Nephron progenitor cell (in vitro differentiated cells): ENCODE measurements at regions not wholly inside any gene's neighbourhood (a gene's known extent, or its start where the extent isn't known, plus 50 kb on each side); places are given as distances from the start of the nearest gene placed in this dataset.
"Not testable (repeated sequence)": the region's sequence is repeated elsewhere in the genome, so short reads cannot be mapped to it uniquely, and the experiment has no call there.

Experiments used
- DNase-seq: peaks from one replicate; pipeline ENCODE4 v3.0.0; 2021
- H3K27ac Mint-ChIP-seq: 2 replicates; pipeline ENCODE4 v1.8.0; 2021; ENCODE audit warnings: mild to moderate bottlenecking, moderate library complexity, mixed read lengths
- H3K27me3 Mint-ChIP-seq: 2 replicates; pipeline ENCODE4 v1.8.0; 2021; ENCODE audit warnings: mild to moderate bottlenecking, low read depth, mixed read lengths; ENCODE audit not compliant: poor library complexity
- H3K36me3 Mint-ChIP-seq: 2 replicates; pipeline ENCODE4 v1.8.0; 2021; ENCODE audit warnings: low read depth, mixed read lengths
- H3K4me1 Mint-ChIP-seq: 2 replicates; pipeline ENCODE4 v1.8.0; 2021; ENCODE audit warnings: mixed read lengths
- H3K4me3 Mint-ChIP-seq: 2 replicates; pipeline ENCODE4 v1.8.0; 2021; ENCODE audit warnings: mild to moderate bottlenecking, moderate library complexity, mixed read lengths
- H3K9me3 Mint-ChIP-seq: 2 replicates; pipeline ENCODE4 v1.8.0; 2021; ENCODE audit warnings: mild to moderate bottlenecking, moderate library complexity, mixed read lengths

GRCh38 chr7:45807832-45808231, 65.0 kb downstream of the CCDC201 start:
- not testable (repeated sequence) for H3K4me1 Mint-ChIP-seq, H3K36me3 Mint-ChIP-seq, H3K9me3 Mint-ChIP-seq

DNA sequence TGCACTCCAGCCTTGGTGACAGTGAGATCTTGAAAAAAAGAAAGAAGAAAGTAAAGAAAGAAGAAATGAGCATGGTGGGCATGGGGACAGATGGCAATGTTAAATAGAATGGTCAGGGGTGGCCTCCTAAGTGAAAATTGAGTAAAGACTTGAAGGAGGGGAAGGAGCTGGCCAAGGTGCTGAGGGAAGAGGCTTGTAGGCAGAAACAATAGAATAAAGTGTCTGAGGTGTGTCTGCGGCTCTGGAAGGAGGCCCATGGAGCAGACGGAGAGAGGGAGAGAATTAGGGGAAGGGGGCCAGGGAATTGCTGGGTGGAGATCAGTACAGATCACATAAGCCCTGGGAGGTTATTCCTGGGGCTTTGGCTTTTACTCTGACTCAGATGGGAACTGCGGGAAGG, 70.7 kb downstream of the CCDC201 start:
- H3K9me3 Mint-ChIP-seq, H3K36me3 Mint-ChIP-seq, H3K4me3 Mint-ChIP-seq, H3K27ac Mint-ChIP-seq, H3K27me3 Mint-ChIP-seq, H3K4me1 Mint-ChIP-seq: not testable (repeated sequence)
- DNase-seq: peak; percentile 34

More at GRCh38 chr7:45807832-45808231, 65.0 kb downstream of the CCDC201 start:
- not testable (repeated sequence) for DNase-seq, H3K27me3 Mint-ChIP-seq, H3K4me3 Mint-ChIP-seq, H3K27ac Mint-ChIP-seq

GRCh38 chr7:45797264-45797663, 75.6 kb downstream of the CCDC201 start:
- H3K4me3 Mint-ChIP-seq, H3K4me1 Mint-ChIP-seq, H3K9me3 Mint-ChIP-seq, DNase-seq, H3K27me3 Mint-ChIP-seq, H3K27ac Mint-ChIP-seq, H3K36me3 Mint-ChIP-seq: not testable (repeated sequence)

DNA sequence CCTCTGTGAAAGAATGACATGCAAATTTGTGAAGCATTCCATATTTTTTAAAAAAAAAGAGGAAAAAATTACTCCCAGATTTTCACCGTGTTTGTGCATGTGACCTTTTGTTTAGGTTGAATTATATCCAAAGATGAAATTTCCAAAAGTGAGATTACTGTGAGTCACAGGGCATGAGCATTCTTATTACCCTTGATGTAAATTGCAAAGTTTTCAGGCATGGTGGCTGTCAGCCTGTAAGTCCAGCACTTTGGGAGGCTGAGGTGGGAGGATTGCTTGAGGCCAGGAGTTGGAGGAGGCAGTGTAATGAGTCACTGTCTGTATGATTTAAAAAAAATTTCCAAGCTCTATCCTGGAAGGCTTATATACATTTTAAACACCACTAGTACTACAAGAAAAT, 83.2 kb downstream of the CCDC201 start:
- not testable (repeated sequence) for H3K36me3 Mint-ChIP-seq, H3K9me3 Mint-ChIP-seq, H3K27me3 Mint-ChIP-seq, H3K27ac Mint-ChIP-seq, H3K4me1 Mint-ChIP-seq, H3K4me3 Mint-ChIP-seq, DNase-seq

- not testable (repeated sequence) for H3K4me3 Mint-ChIP-seq, H3K9me3 Mint-ChIP-seq, H3K36me3 Mint-ChIP-seq, H3K27me3 Mint-ChIP-seq, H3K4me1 Mint-ChIP-seq, H3K27ac Mint-ChIP-seq, DNase-seq
These were observed 87.2 kb downstream of the CCDC201 start for GRCh38 chr7:45785724-45786123.

DNA sequence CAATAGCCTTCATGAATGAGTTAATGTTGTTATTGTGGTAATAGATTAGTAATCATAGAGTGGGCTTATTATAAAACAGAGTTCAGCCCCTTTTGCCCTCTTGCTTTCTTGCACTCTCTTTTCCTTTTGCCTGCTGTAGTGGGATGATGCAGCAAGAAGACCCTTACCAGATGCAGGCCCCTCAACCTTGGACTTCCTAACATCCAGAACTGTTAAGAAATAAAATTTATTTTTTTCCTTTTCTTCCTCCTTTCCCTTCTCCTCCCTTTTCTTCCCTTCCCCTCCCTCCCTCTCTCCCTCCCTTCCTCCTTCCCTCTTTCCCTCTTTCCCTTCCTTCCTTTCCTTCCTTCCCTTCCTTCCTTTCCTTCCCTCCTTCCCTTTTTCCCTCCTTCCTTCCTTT, 88.1 kb downstream of the CCDC201 start:
- H3K4me3 Mint-ChIP-seq, H3K27me3 Mint-ChIP-seq, H3K27ac Mint-ChIP-seq, H3K4me1 Mint-ChIP-seq, H3K9me3 Mint-ChIP-seq, DNase-seq, H3K36me3 Mint-ChIP-seq: not testable (repeated sequence)
